ENCODE measurements at regions not wholly inside any gene's neighbourhood (a gene's known extent, or its start where the extent isn't known, plus 50 kb on each side); places are given as distances from the start of the nearest gene placed in this dataset.

DNA sequence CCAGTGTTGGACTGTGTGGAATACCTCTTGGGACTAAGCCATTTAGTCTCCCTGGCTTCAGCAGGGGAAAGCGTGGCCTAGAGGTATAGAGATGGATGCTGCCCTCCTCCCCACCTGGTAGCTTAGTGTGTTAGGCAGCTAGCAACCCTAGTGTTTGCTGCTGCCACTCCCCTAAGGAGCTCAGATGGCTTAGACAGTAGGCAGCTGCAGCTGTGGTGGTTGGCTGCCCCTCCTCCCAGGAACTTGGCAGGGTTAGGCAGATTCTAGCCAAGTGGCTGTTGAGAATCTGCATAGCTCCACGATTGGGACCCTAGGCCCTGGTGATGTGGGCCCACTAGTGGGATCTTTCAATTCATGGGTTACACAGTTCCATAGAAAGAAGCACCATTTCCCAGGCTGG lies 550.4 kb upstream of the CHAC2 start:
- no peak for TF ChIP-seq POLR2A (IDR thresholded peaks at IDR 0.05)
- no peak for TF ChIP-seq CTCF (IDR thresholded peaks at IDR 0.05)
